GM18498 (cell line): ENCODE measurements at regions not wholly inside any gene's neighbourhood (a gene's known extent, or its start where the extent isn't known, plus 50 kb on each side); places are given as distances from the start of the nearest gene placed in this dataset.
"Not testable (repeated sequence)": the region's sequence is repeated elsewhere in the genome, so short reads cannot be mapped to it uniquely, and the experiment has no call there.

Experiments
- ATAC-seq: cut with Tn5 transposase; IDR thresholded peaks from one replicate; pipeline ENCODE4 v1.9.1; 2021; ENCODE audit warnings: mild to moderate bottlenecking, moderate library complexity; ENCODE audit not compliant: unreplicated experiment

- no peak for ATAC-seq
These were observed 262.0 kb downstream of the CGGBP1 start for GRCh38 chr3:87796843-87797185.

GRCh38 chr3:87796137-87796842 is 262.5 kb downstream of the CGGBP1 start:
- ATAC-seq, result no peak

- ATAC-seq, result no peak
These were observed 263.1 kb downstream of the CGGBP1 start for GRCh38 chr3:87795701-87796100.

- ATAC-seq, result peak; percentile 41
These were observed 265.4 kb downstream of the CGGBP1 start for GRCh38 chr3:87793337-87793877.

GRCh38 chr3:87792534-87793336 is 266.1 kb downstream of the CGGBP1 start, which contains the start of gene HTR1F:
HTR1F (plus strand) TSS chr3:87792706.
- peak; percentile 49 for ATAC-seq

- no peak for ATAC-seq
These were observed 266.6 kb downstream of the CGGBP1 start for GRCh38 chr3:87792198-87792533.

- ATAC-seq, result no peak
These were observed 267.4 kb downstream of the CGGBP1 start for GRCh38 chr3:87791248-87792027.

- not testable (repeated sequence) for ATAC-seq
These were observed 269.8 kb downstream of the CGGBP1 start for GRCh38 chr3:87789049-87789448.

GRCh38 chr3:87788516-87788915 is 270.3 kb downstream of the CGGBP1 start:
- no peak for ATAC-seq

GRCh38 chr3:87780811-87781210 is 278.0 kb downstream of the CGGBP1 start:
- ATAC-seq, result no peak

GRCh38 chr3:87778876-87779275 is 279.9 kb downstream of the CGGBP1 start:
- ATAC-seq, result no peak

GRCh38 chr3:87771337-87772192 is 287.2 kb downstream of the CGGBP1 start:
- peak; percentile 99 for ATAC-seq

- ATAC-seq, result no peak
These were observed 292.1 kb downstream of the CGGBP1 start for GRCh38 chr3:87766721-87767120.

GRCh38 chr3:87765256-87765655 is 293.5 kb downstream of the CGGBP1 start:
- ATAC-seq, result no peak

- no peak for ATAC-seq
These were observed 297.0 kb downstream of the CGGBP1 start for GRCh38 chr3:87761795-87762194.

- no peak for ATAC-seq
These were observed 297.5 kb downstream of the CGGBP1 start for GRCh38 chr3:87761341-87761740.

GRCh38 chr3:87756616-87757015 is 302.2 kb downstream of the CGGBP1 start:
- no peak for ATAC-seq

- ATAC-seq, result no peak
These were observed 303.0 kb downstream of the CGGBP1 start for GRCh38 chr3:87755852-87756251.

- no peak for ATAC-seq
These were observed 316.6 kb downstream of the CGGBP1 start for GRCh38 chr3:87742250-87742649.

GRCh38 chr3:87740894-87741293 is 317.9 kb downstream of the CGGBP1 start:
- not testable (repeated sequence) for ATAC-seq
